GM19397 (cell line): ENCODE measurements at regions not wholly inside any gene's neighbourhood (a gene's known extent, or its start where the extent isn't known, plus 50 kb on each side); places are given as distances from the start of the nearest gene placed in this dataset.

Experiments used
- ATAC-seq: cut with Tn5 transposase; IDR thresholded peaks from one replicate; pipeline ENCODE4 v1.9.1; 2021; ENCODE audit warnings: mild to moderate bottlenecking, moderate library complexity; ENCODE audit not compliant: unreplicated experiment

GRCh38 chr7:17512181-17512675, 213.8 kb downstream of the AHR start:
- no peak for ATAC-seq

GRCh38 chr7:17516771-17517170, 218.3 kb downstream of the AHR start:
- no peak for ATAC-seq

- ATAC-seq, result no peak
Measured at GRCh38 chr7:17520941-17521340, 222.5 kb downstream of the AHR start.

- no peak for ATAC-seq
Measured at GRCh38 chr7:17521437-17521836, 223.0 kb downstream of the AHR start.

GRCh38 chr7:17523813-17524739, 225.6 kb downstream of the AHR start:
- ATAC-seq, result no peak

GRCh38 chr7:17524746-17525145, 226.3 kb downstream of the AHR start:
- ATAC-seq, result no peak

- ATAC-seq, result no peak
Measured at GRCh38 chr7:17526621-17527020, 228.2 kb downstream of the AHR start.

GRCh38 chr7:17528636-17529035, 230.2 kb downstream of the AHR start:
- no peak for ATAC-seq

- no peak for ATAC-seq
Measured at GRCh38 chr7:17530244-17530643, 231.8 kb downstream of the AHR start.

- ATAC-seq, result peak; percentile 51
Measured at GRCh38 chr7:17530741-17531421, 232.4 kb downstream of the AHR start.

GRCh38 chr7:17532861-17533404, 234.5 kb downstream of the AHR start:
- ATAC-seq, result no peak

GRCh38 chr7:17534348-17534747, 235.9 kb downstream of the AHR start:
- no peak for ATAC-seq

- ATAC-seq, result no peak
Measured at GRCh38 chr7:17535776-17536175, 237.3 kb downstream of the AHR start.

GRCh38 chr7:17544401-17544800, 245.9 kb downstream of the AHR start:
- ATAC-seq, result no peak

GRCh38 chr7:17545348-17545747, 246.9 kb downstream of the AHR start:
- no peak for ATAC-seq

GRCh38 chr7:17546189-17546588, 247.7 kb downstream of the AHR start:
- no peak for ATAC-seq

- ATAC-seq, result no peak
Measured at GRCh38 chr7:17546592-17546991, 248.1 kb downstream of the AHR start.

GRCh38 chr7:17548014-17548653, 249.7 kb downstream of the AHR start:
- ATAC-seq, result no peak

- no peak for ATAC-seq
Measured at GRCh38 chr7:17549406-17549805, 251.0 kb downstream of the AHR start.

GRCh38 chr7:17552373-17552772, 253.9 kb downstream of the AHR start:
- no peak for ATAC-seq

GRCh38 chr7:17552952-17553351, 254.5 kb downstream of the AHR start:
- ATAC-seq, result no peak
